ENCODE measurements at regions not wholly inside any gene's neighbourhood (a gene's known extent, or its start where the extent isn't known, plus 50 kb on each side); places are given as distances from the start of the nearest gene placed in this dataset.

DNA sequence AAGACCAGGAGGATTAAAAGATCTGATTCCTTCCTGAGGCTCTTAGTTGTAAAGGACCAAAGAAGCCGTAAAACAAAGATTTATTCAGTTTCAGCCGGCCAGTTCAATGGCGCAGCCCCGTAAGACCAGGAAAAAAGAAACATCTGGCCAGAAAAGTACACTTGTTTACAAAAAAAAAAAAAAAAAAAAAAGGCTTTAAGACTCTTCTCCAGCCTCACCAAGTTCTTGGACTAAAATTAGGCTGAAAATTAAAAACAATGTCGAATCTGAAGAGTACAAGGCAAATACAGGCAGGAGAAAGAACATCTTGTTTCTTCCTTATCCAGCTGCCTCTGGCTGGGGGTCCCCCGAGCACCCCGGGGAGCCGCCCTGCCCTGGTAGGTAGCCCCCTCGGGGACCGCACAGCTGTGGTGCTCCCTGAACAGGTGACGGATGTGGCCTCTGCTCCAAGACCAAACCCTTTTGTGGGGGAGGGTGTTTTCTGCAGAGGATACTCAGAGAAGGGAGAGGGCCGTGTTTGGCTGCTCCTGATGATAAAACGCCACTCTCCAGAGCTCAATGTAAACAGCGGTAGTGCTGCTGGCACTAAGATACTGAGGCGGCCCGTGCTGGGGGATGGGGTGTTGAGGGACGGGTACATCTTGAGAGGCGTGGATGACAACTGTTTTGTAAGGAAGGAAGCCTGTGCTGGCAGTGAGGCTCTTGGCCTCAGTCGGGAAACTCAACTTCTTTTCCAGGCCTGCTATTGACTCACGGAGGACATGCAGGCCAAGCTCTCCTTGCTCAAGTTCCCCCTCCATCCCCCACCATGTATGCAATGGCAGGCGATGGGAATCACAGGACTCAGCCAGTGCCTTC lies 201.0 kb upstream of the DIO3 start:
- TF ChIP-seq GATA2 (IDR thresholded peaks at IDR 0.05; ENCODE audit: low read depth, low read length) (no peak), GATA3 (IDR thresholded peaks at IDR 0.05; ENCODE audit: low read depth, low read length) (no peak)
